GM19463 (cell line): ENCODE measurements at regions not wholly inside any gene's neighbourhood (a gene's known extent, or its start where the extent isn't known, plus 50 kb on each side); places are given as distances from the start of the nearest gene placed in this dataset.
"Not testable (repeated sequence)": the region's sequence is repeated elsewhere in the genome, so short reads cannot be mapped to it uniquely, and the experiment has no call there.

Experiments
- ATAC-seq: cut with Tn5 transposase; IDR thresholded peaks from one replicate; pipeline ENCODE4 v1.9.1; 2021; ENCODE audit warnings: mild to moderate bottlenecking, moderate library complexity; ENCODE audit not compliant: unreplicated experiment

DNA sequence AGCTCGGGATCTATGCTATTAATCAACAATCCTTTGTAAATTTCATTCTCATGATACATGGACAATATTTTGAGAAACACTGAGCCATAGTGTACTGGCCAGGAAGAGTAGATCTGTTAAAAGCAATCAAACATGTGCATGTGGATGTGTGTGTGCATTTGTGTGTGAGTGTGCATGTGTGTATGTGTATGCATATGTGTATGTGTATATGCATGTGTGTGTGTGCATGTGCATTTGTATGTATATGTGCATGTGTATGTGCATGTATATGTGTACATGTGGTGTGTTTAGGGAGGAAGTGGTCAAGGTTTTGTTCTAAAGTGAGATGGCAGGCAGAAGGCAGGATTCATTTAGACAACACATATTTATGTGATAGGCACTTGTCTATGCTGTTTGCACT is 623.8 kb downstream of the ADCYAP1 start:
- no peak for ATAC-seq

DNA sequence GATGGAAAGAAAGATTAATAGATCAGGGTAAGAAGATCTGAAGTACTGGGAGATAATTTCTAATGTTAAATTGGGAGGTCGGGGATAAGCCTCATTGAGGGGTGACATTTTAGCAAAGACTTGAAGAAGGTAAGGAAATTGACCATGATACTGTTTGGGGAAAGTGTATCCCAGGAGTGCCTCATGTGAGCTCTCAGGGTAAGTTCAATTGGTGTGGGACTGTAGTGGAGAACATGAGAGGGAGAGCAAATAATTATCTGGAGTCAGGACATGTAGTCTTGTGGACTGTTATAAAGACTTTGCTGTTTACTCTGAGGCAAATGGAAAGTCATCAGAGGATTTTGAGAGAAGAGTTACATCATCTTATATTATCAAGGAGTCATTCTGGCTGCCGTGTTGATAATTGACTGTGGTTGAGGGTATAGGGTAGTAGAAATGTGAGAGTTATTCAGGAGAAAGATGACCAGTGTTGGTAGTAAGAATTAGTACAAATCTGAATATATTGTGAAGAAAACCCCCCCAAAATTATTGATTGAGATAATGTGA is 624.4 kb downstream of the ADCYAP1 start:
- no peak for ATAC-seq

DNA sequence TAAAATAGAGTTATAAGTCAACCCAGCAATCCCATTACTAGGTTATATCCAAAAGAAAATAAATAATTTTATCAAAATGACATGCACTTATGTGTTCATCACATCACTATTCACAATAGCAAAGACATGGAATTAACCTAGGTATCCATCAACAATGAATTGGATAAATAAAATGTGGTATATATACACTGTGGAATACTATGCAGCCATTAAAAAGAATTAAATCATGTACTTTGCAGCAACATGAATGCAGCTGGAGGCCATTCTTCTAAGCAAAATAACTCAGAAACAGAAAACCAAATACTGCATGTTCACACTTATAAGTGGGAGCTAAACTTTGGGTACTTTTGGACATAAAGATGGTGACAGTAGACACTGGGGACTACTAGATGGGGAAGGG is 626.0 kb downstream of the ADCYAP1 start:
- ATAC-seq: no peak

DNA sequence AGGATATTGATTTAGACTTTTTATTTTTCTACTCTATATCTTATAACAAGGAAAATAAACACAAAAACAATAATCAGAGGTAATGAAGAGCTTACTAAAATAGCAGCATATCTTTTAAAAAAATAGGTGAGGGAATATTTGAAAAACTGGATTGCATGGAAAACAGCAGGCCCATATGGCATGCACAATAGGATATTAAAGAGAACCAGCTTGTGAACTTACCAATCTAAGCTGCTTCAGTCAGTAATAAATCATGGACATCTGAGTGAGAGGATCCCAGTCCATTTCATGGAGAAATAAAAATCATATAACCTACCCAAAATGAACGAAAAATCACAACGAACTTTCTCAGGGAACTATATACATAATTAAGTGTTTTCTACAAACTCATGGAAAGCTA is 634.6 kb downstream of the ADCYAP1 start:
- ATAC-seq: no peak

DNA sequence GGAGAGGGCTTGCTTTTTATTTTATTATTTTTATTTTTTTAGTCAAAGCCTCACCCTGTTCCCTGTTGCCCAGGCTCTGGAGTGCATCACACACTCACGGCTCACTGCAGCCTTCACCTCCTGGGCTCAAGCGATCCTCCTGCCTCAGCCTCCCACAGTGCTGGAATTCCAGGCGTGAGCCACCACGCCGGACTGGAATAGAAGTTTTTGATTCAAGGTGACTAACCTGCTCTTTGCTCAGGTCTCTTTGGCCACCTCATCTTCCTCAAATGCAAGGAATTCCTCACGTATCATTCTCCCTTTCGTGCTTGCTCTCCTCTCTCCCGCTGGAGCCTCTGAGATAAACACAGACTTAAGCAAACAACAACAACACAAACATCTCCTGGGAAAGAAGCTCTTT is 636.8 kb downstream of the ADCYAP1 start:
- no peak for ATAC-seq

GRCh38 chr18:1542230-1542774 is 637.6 kb downstream of the ADCYAP1 start:
- ATAC-seq: no peak

GRCh38 chr18:1544016-1544415 is 639.3 kb downstream of the ADCYAP1 start:
- ATAC-seq: no peak

DNA sequence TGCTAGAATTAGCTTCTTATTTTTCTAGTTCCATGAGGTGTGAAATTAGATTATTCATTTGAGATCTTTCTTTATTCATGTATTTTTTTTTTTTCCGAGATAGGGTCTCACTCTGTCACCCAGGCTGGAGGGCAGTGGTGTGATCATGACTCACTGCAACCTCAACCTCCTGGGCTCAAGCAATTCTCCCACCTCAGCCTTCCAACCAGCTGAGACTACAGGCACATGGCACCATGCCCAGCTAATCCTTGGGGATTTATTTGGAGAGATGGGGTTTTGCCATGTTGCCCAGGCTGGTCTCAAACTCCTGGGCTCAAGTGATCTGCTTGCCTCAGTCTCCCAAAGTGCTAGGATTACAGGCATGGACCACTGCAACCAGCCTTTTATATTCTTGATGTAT is 653.0 kb downstream of the ADCYAP1 start:
- not testable (repeated sequence) for ATAC-seq

GRCh38 chr18:1559563-1559962 is 654.9 kb downstream of the ADCYAP1 start:
- no peak for ATAC-seq

DNA sequence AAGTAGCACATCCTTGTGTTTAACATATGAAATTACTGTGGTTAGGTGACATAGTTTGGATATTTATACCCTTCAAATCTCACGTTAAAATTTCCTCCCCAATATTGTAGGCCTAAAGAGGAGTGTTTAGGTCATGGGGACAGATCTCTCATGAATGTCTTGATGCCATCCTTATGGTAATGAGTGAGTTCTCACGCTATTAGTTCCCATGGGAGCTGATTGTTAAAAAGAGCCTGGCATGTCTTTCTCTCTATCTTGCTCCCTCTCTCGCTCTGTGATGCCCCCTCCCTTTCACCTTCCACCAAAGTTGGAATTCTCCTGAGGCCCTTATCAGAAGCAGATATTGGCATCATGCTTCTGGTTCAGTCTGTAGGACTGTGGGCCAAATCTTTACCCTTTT is 660.1 kb downstream of the ADCYAP1 start:
- no peak for ATAC-seq

- ATAC-seq: no peak
Observed at GRCh38 chr18:1571206-1571605, 666.5 kb downstream of the ADCYAP1 start.

- no peak for ATAC-seq
Observed at GRCh38 chr18:1573732-1574131, 669.1 kb downstream of the ADCYAP1 start.

GRCh38 chr18:1575084-1575483 is 670.4 kb downstream of the ADCYAP1 start:
- no peak for ATAC-seq

- ATAC-seq: no peak
Observed at GRCh38 chr18:1578505-1578904, 673.8 kb downstream of the ADCYAP1 start.

- no peak for ATAC-seq
Observed at GRCh38 chr18:1581581-1581980, 676.9 kb downstream of the ADCYAP1 start.

DNA sequence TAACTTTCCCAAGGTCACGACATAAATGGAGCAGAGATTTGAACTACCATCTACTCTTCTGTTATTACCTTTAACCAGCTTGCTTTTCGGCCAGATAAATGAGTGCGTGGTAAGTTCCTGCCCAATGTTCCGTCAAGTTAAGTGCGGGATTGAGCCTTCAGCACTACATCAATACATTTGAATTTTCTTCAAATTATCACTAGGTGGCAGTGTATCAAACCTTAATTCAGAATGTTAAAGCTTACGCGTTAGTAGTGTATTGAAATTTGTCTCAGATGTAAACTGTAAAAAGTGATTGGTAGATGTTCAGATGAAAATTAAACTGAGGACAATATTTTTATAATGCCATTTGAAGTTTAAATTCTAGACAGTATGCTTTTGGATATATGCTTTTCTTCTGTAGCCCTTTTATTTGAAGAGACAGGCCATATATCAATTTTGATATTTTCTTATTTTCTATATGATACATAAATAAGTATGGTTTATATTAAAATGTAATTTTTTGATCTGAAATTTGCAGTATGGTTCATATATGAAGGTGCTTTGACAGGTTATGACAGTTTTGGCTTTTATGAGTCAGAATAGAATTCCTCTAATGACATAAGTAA is 681.3 kb downstream of the ADCYAP1 start:
- ATAC-seq: no peak

GRCh38 chr18:1593091-1593490 is 688.4 kb downstream of the ADCYAP1 start:
- ATAC-seq: no peak

GRCh38 chr18:1595195-1595594 is 690.5 kb downstream of the ADCYAP1 start:
- no peak for ATAC-seq

DNA sequence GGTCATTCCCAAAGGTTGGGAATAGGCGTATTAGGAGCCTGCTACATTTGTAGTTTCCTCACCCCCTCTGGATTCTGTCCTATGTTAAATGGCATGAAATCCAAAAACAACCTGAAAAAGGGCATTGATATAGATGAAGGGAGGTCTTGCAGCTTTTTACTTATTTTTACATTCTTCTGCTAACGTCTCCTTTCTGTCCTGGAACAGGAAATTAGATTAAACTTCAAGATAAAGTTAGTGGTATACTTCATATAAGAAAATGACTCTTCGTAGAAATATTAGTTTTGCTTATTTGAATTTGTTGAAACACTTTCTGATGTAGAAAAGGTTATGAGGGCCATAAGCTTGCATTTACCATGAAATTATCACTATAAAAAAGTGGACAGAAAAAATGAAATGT is 694.5 kb downstream of the ADCYAP1 start:
- no peak for ATAC-seq

DNA sequence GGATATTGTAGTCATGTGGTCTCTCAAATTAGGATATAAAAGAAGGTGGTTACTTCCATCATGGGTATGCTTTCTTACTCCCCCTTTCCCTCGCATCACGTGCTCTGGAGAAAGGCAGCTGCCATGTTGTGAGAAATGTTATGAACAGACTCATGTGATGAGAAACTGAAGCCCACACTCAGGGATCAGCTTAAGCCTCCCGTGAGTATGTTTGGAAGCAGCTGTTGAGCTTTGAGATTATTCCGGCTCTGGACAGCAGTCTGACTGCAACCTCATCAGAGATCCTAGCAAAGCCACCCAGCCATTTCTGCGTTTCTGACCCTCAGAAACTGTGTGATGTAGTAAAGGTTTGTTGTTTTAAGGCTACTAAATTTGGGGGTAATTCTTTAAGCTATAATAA is 700.1 kb downstream of the ADCYAP1 start:
- ATAC-seq: no peak

DNA sequence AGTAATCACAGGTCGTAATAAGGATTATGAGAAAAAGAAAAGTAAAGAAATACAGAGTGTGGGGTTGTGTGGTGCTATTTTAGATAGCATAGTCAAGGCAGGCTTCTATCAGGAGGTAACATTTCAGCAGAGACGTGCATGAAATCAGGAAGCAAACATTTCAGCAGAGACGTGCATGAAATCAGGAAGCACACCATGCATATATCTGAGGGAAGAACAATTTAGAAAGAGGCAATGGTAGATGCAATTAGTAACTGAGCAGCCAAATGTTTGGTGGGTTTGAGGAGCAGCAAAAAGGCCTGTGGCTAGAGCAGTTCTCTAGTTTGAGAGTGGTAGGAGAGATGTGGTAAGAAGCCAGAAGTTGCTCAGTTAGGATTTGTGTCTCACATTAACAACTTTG is 713.7 kb downstream of the ADCYAP1 start:
- ATAC-seq: no peak

DNA sequence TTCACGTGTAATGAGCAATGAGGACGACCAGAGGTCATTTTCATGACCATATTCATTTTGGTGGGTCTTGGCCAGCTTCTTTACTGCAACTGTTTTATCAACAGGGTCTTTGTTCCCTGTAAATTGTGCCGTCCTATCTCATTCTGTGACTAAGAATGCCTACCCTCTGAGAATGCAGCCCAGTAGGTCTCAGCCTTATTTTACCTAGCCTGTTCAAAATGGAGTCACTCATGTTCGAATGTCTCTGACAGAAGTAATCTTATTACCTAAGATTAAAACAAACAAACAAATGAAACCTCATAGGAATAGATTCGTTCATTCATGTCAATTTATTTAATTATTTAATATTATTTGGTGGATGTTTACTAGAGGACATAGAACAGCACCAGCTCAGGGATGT is 714.8 kb downstream of the ADCYAP1 start:
- ATAC-seq: no peak

- ATAC-seq: no peak
Observed at GRCh38 chr18:1624612-1625011, 719.9 kb downstream of the ADCYAP1 start.
